ENCODE measurements at regions not wholly inside any gene's neighbourhood (a gene's known extent, or its start where the extent isn't known, plus 50 kb on each side); places are given as distances from the start of the nearest gene placed in this dataset.

GRCh38 chr15:37165395-37165794 is 65.0 kb upstream of the MEIS2 start:
- no peak overlapping the region for H3K27ac ChIP-seq
- no peak for TF ChIP-seq CTCF (conservative IDR thresholded peaks at IDR 0.05)

- no peak for TF ChIP-seq CTCF (conservative IDR thresholded peaks at IDR 0.05)
These were observed 66.1 kb upstream of the MEIS2 start for GRCh38 chr15:37166402-37166801.

GRCh38 chr15:37181339-37181738 is 81.0 kb upstream of the MEIS2 start:
- H3K27ac ChIP-seq: no peak overlapping the region
- TF ChIP-seq CTCF (conservative IDR thresholded peaks at IDR 0.05): no peak

More at GRCh38 chr15:37166402-37166801, 66.1 kb upstream of the MEIS2 start:
- H3K27ac ChIP-seq: no peak overlapping the region

GRCh38 chr15:37199545-37199944 is 99.2 kb upstream of the MEIS2 start:
- TF ChIP-seq CTCF (conservative IDR thresholded peaks at IDR 0.05): no peak

GRCh38 chr15:37203050-37203449 is 102.7 kb upstream of the MEIS2 start:
- TF ChIP-seq CTCF (conservative IDR thresholded peaks at IDR 0.05): no peak
- no peak overlapping the region for H3K27ac ChIP-seq

More at GRCh38 chr15:37199545-37199944, 99.2 kb upstream of the MEIS2 start:
- H3K27ac ChIP-seq: no peak overlapping the region

GRCh38 chr15:37204692-37205091 is 104.3 kb upstream of the MEIS2 start:
- no peak overlapping the region for H3K27ac ChIP-seq
- peak; percentile 63 for TF ChIP-seq CTCF (conservative IDR thresholded peaks at IDR 0.05)

- no peak for TF ChIP-seq CTCF (conservative IDR thresholded peaks at IDR 0.05)
- H3K27ac ChIP-seq: no peak overlapping the region
These were observed 106.3 kb upstream of the MEIS2 start for GRCh38 chr15:37206690-37207089.

All from VCaP (cell line).